AG09309 (cell line): ENCODE measurements at regions not wholly inside any gene's neighbourhood (a gene's known extent, or its start where the extent isn't known, plus 50 kb on each side); places are given as distances from the start of the nearest gene placed in this dataset.

Source experiments
- DNase-seq: peaks from one replicate; pipeline ENCODE4 v3.0.0-alpha.2; 2010; ENCODE audit warnings: low read depth
- H3K4me3 ChIP-seq: 2 replicates; pipeline ENCODE4 v1.5.1; 2011; ENCODE audit warnings: mild to moderate bottlenecking, low read depth, low read length, moderate library complexity; ENCODE audit not compliant: control insufficient read depth
- CTCF ChIP-seq: IDR thresholded peaks from 2 replicates; pipeline ENCODE4 v1.5.1; 2011; ENCODE audit warnings: mild to moderate bottlenecking, low read depth, low read length, inconsistent platforms; ENCODE audit not compliant: insufficient read depth, control insufficient read depth; ENCODE audit errors: missing control alignments

- no peak overlapping the region for H3K4me3 ChIP-seq
- no peak for TF ChIP-seq CTCF
- DNase-seq, result no peak
These were observed 195.8 kb upstream of the ZFP42 start for GRCh38 chr4:187799735-187800134.

GRCh38 chr4:187811591-187811990, 184.0 kb upstream of the ZFP42 start:
- H3K4me3 ChIP-seq, result no peak overlapping the region
- DNase-seq, result no peak
- TF ChIP-seq CTCF, result no peak

- TF ChIP-seq CTCF, result no peak
- DNase-seq, result no peak
- no peak overlapping the region for H3K4me3 ChIP-seq
These were observed 180.7 kb upstream of the ZFP42 start for GRCh38 chr4:187814737-187815465.

- no peak overlapping the region for H3K4me3 ChIP-seq
- no peak for DNase-seq
- no peak for TF ChIP-seq CTCF
These were observed 168.8 kb upstream of the ZFP42 start for GRCh38 chr4:187826725-187827124.

- DNase-seq, result no peak
- no peak overlapping the region for H3K4me3 ChIP-seq
- TF ChIP-seq CTCF, result no peak
These were observed 167.9 kb upstream of the ZFP42 start for GRCh38 chr4:187827631-187828030.

GRCh38 chr4:187839765-187840164, 155.8 kb upstream of the ZFP42 start:
- TF ChIP-seq CTCF, result no peak
- H3K4me3 ChIP-seq, result no peak overlapping the region
- DNase-seq, result no peak
